ENCODE measurements at regions not wholly inside any gene's neighbourhood (a gene's known extent, or its start where the extent isn't known, plus 50 kb on each side); places are given as distances from the start of the nearest gene placed in this dataset.

DNA sequence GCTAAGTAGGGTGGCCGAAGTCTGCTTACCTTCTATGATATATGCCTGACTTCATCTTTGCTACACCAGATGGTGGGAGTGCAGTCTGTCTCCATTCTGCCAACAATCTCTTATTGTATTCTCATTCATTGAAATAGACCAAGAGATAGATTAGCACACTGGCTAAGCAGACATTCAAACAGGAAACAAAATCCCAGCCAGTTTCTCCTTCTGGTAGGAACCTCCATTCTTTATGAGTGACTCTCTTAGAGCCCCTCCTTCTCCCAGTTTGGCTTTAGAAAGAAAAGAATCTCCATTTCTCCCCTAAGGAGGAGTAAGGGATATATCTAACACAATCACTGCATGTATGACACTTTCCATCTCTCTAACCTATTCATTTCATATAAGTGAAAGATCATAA, 118.9 kb upstream of the COL5A2 start:
- H3K27me3 ChIP-seq = no peaks in the 10 kb centered on the region
- no peaks in the 10 kb centered on the region for H3K36me3 ChIP-seq
- 90 to 100% methylated on average over 1 of the region's 1 CpG for WGBS, 2 donors (ENCODE audit: low coverage in 1 of 2)
- in situ Hi-C loops (cut with MboI; ENCODE audit: low pct_ligation_motif_present in 1 of 4, low pct_unique_long_range_greater_than_20kb in 1 of 4, low sequenced_read_pairs in 3 of 4) (loop anchor here in 1 of 4 donors (25.0 kb wide), 1 partner anchor 211 kb away; no protein-coding TSS in a partner anchor), intact Hi-C loops (cut with DNase I; ENCODE audit: low total_unique reads) (no loop called here)
- no peaks in the 10 kb centered on the region for H3K9me3 ChIP-seq
- DNase-seq = no peak
- H3K27ac ChIP-seq = no peak overlapping the region
- TF ChIP-seq EP300 (IDR thresholded peaks at IDR 0.05; ENCODE audit: low read depth) (no peak), POLR2AphosphoS5 (IDR thresholded peaks at IDR 0.05) (no peak), CTCF (IDR thresholded peaks at IDR 0.05) (no peak), POLR2A (IDR thresholded peaks at IDR 0.05) (no peak)
- H3K4me1 ChIP-seq = no peaks in the 10 kb centered on the region
- H3K4me3 ChIP-seq = no peak overlapping the region

- Histone ChIP-seq H3K36me3 (no peaks in the 10 kb centered on the region), H3K9me3 (no peaks in the 10 kb centered on the region), H3K27ac (no peak overlapping the region), H3K27me3 (no peaks in the 10 kb centered on the region), H3K4me1 (no peaks in the 10 kb centered on the region), H3K4me3 (no peak overlapping the region)
- no peak for TF ChIP-seq POLR2A (IDR thresholded peaks at IDR 0.05)
- no peak for TF ChIP-seq EP300 (IDR thresholded peaks at IDR 0.05; ENCODE audit: low read depth)
- TF ChIP-seq POLR2AphosphoS5 (IDR thresholded peaks at IDR 0.05) = no peak
- no peak for TF ChIP-seq CTCF (IDR thresholded peaks at IDR 0.05)
- DNase-seq = no peak
- in situ Hi-C loops (cut with MboI; ENCODE audit: low pct_ligation_motif_present in 1 of 4, low pct_unique_long_range_greater_than_20kb in 1 of 4, low sequenced_read_pairs in 3 of 4) (loop anchor here in 1 of 4 donors (25.0 kb wide), 1 partner anchor 213 kb away; no protein-coding TSS in a partner anchor), intact Hi-C loops (cut with DNase I; ENCODE audit: low total_unique reads) (no loop called here)
- 83% methylated on average over 1 of the region's 1 CpG; no CpG with 5 or more reads in 1 of the 2 donors for WGBS, 2 donors (ENCODE audit: low coverage in 1 of 2)
Measured at GRCh38 chr2:189299974-189300373, 120.4 kb upstream of the COL5A2 start.

DNA sequence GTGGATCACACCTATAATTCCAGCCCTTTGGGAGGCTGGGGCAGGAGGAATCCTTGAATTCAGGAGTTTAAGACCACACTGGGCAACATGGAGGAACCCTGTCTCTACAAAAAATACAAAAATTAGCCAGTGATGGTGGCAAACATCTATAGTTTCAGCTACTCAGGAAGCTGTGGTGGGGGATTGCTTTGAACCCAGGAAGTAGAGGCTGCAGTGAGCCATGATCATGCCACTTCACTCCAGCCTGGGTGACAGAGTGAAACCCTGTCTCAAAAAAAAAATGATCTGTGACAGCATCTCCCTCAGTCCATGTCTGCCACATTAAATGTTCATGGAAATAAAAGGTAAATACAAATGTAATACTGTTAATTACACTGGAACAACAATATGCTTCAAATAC, 121.4 kb upstream of the COL5A2 start:
- Histone ChIP-seq H3K27me3 (no peaks in the 10 kb centered on the region), H3K27ac (no peak overlapping the region), H3K36me3 (no peaks in the 10 kb centered on the region), H3K4me3 (no peak overlapping the region), H3K4me1 (no peaks in the 10 kb centered on the region), H3K9me3 (no peaks in the 10 kb centered on the region)
- no peak for DNase-seq
- in situ Hi-C loops (cut with MboI; ENCODE audit: low pct_ligation_motif_present in 1 of 4, low pct_unique_long_range_greater_than_20kb in 1 of 4, low sequenced_read_pairs in 3 of 4) = no loop called here
- intact Hi-C loops (cut with DNase I; ENCODE audit: low total_unique reads) = no loop called here
- TF ChIP-seq CTCF (IDR thresholded peaks at IDR 0.05) = no peak
- TF ChIP-seq EP300 (IDR thresholded peaks at IDR 0.05; ENCODE audit: low read depth) = no peak
- no peak for TF ChIP-seq POLR2AphosphoS5 (IDR thresholded peaks at IDR 0.05)
- no peak for TF ChIP-seq POLR2A (IDR thresholded peaks at IDR 0.05)

DNA sequence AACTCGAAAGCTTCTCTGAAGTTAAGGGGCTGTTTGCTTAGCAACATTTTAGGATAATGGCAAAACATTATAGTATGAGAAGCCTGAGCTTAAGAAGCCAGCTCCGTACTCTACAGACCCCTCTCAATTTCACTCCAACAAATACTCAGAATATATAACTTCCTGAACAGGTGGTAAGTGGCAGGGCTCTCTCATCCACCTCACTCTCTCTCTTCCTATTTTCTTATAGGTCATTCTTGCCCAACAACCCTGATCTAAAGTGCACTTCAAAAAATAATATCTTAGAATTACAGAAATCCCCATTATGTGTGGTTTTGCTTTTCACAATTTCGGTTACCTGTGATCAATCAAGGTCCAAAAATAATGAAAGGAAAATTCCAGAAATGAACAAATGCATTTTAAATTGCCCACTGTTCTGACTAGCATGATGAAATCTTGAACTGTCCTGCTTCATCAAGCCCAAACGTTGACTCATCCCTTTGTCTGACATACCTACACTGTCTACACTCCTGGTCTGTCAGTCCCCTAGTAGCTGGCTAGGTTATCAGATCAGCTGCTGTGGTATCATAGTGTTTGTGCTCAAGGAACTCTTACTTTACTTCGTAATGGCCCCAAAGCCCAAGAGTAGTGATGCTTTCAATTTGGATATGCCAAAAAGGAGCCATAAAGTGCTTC, 122.8 kb upstream of the COL5A2 start:
- Histone ChIP-seq H3K4me3 (no peak overlapping the region), H3K27me3 (no peaks in the 10 kb centered on the region), H3K9me3 (no peaks in the 10 kb centered on the region), H3K36me3 (no peaks in the 10 kb centered on the region), H3K4me1 (no peaks in the 10 kb centered on the region), H3K27ac (no peak overlapping the region)
- in situ Hi-C loops (cut with MboI; ENCODE audit: low pct_ligation_motif_present in 1 of 4, low pct_unique_long_range_greater_than_20kb in 1 of 4, low sequenced_read_pairs in 3 of 4) (no loop called here), intact Hi-C loops (cut with DNase I; ENCODE audit: low total_unique reads) (no loop called here)
- 74 to 82% methylated on average over 5 of the region's 5 CpGs for WGBS, 2 donors (ENCODE audit: low coverage in 1 of 2)
- TF ChIP-seq CTCF (IDR thresholded peaks at IDR 0.05) (no peak), POLR2A (IDR thresholded peaks at IDR 0.05) (no peak), POLR2AphosphoS5 (IDR thresholded peaks at IDR 0.05) (no peak), EP300 (IDR thresholded peaks at IDR 0.05; ENCODE audit: low read depth) (no peak)
- DNase-seq = no peak

Measured in transverse colon (tissue), 4 donors.